ENCODE measurements at regions not wholly inside any gene's neighbourhood (a gene's known extent, or its start where the extent isn't known, plus 50 kb on each side); places are given as distances from the start of the nearest gene placed in this dataset.
"Not testable (repeated sequence)": the region's sequence is repeated elsewhere in the genome, so short reads cannot be mapped to it uniquely, and the experiment has no call there.

DNA sequence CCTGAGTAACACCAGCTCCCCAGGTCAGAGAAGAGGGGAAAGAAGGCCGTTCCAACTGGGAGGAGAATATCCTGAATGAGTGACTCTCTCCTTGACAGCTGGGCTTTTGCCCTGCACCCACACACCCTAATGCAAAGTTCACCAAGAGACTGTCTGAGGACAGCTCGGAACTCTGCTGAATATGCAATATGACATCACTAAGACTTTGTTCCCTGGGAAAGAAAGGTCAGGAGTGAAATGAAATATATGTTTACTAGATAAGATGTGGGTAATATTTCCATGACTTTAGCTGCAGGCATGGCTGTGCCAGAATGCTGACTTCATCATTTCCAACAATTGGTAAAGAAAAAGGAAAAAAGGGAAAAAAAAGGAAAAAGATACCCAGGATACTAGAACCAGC is 488.2 kb upstream of the RAB6C start:
- no peak for DNase-seq (ENCODE audit: low read depth)
- no peak for TF ChIP-seq CTCF (IDR thresholded peaks at IDR 0.05; ENCODE audit: insufficient read depth, low read depth, low read length, missing control alignments)
- no peak overlapping the region for H3K4me3 ChIP-seq (ENCODE audit: low read length)

DNA sequence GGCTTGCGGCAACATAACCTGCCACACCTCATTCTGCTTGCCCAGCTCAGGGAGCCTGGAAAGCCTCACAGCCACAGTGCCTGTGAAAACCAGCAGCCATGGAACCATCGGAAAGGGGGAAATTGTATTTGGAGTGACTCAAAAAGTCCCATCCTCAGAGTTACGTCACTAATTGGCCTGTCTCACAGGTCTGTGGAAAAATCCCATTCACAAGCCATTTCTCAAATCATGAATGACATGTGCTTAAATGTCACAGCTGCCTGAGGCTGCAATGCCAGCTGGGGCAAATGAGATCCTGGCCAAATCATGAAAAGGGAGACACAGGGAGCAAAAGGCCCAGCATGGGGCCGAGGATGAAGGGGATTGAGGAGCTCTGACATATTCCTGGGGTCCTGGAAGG is 486.9 kb upstream of the RAB6C start:
- DNase-seq (ENCODE audit: low read depth), result no peak
- no peak for TF ChIP-seq CTCF (IDR thresholded peaks at IDR 0.05; ENCODE audit: insufficient read depth, low read depth, low read length, missing control alignments)

DNA sequence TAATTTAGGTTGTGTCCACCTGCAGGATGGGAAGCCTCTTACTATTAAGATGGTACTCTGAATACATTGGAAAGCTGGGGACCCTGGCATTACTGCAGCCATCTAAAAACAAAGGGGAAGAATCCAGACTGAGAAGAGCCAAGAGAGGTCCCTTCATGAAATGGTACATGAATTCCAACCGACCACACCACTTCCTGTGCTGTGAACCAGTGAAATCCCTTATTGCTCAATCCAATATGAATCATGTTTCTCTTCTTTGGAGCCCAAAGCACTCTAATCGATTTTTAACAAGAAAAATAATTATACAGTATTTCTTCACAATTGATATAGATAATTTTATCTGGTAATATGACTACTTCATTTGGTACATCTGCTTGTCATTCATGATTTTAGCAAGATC is 479.7 kb upstream of the RAB6C start:
- TF ChIP-seq CTCF (IDR thresholded peaks at IDR 0.05; ENCODE audit: insufficient read depth, low read depth, low read length, missing control alignments), result no peak
- no peak overlapping the region for H3K4me3 ChIP-seq (ENCODE audit: low read length)
- DNase-seq (ENCODE audit: low read depth), result peak; percentile 9

More for the DNA sequence above, 486.9 kb upstream of the RAB6C start:
- no peak overlapping the region for H3K4me3 ChIP-seq (ENCODE audit: low read length)

DNA sequence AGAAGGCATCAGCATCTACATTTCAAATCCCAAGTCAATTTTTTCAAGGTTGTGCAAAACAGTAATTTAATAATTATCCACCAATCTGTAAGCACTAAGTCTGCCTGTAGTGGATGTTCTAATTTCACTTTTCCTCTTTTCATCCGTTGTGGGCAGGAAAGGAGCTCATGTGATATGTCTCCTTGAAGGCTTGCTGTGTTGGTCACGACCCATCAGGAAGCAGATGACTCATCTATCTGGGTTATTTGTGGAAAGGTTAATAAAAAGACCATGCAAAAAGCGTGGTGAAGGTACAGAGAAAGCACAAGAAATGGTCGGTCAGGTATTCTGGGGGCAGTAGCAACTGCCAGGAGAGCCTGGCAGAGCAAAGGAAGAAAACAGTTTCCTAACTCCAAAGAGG is 476.7 kb upstream of the RAB6C start:
- DNase-seq (ENCODE audit: low read depth), result no peak
- H3K4me3 ChIP-seq (ENCODE audit: low read length), result no peak overlapping the region
- no peak for TF ChIP-seq CTCF (IDR thresholded peaks at IDR 0.05; ENCODE audit: insufficient read depth, low read depth, low read length, missing control alignments)

DNA sequence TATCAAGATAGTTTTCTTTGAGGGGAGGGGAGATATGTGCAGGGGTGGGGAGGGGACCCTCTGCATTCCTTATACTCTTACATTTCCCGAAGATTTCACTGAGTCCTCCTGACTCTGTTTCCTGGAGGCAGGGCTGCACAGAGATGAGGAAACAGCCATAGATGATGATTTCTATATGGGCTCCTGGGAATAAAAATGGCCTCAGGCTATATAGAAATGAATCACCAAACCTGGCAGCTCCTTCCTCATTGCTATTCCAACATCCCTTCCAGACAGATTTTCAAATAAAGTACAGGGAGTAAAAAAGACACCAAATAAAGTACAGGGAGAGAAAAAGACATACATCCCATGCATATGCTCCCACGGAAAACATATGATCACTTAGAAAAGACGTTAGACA is 474.8 kb upstream of the RAB6C start:
- no peak overlapping the region for H3K4me3 ChIP-seq (ENCODE audit: low read length)
- DNase-seq (ENCODE audit: low read depth), result peak; percentile 11
- no peak for TF ChIP-seq CTCF (IDR thresholded peaks at IDR 0.05; ENCODE audit: insufficient read depth, low read depth, low read length, missing control alignments)

DNA sequence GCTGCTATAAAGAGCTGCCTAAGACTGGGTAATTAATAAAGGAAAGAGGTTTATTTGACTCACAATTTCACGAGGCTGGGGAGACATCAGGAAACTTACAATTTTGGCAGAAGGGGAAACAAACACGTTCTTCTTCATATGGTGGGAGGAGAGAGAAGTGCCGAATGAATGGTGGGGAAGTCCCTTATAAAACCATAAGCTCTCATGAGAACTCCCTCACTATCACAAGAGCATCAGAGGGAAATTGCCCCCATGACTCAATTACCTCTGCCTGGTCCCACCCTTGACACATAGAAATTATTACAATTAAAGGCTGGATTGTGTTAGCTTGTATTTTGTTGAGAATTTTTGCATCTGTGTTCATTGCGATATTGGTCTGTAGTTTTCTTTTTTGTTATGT is 460.5 kb upstream of the RAB6C start:
- no peak overlapping the region for H3K4me3 ChIP-seq (ENCODE audit: low read length)
- DNase-seq (ENCODE audit: low read depth), result no peak
- no peak for TF ChIP-seq CTCF (IDR thresholded peaks at IDR 0.05; ENCODE audit: insufficient read depth, low read depth, low read length, missing control alignments)

DNA sequence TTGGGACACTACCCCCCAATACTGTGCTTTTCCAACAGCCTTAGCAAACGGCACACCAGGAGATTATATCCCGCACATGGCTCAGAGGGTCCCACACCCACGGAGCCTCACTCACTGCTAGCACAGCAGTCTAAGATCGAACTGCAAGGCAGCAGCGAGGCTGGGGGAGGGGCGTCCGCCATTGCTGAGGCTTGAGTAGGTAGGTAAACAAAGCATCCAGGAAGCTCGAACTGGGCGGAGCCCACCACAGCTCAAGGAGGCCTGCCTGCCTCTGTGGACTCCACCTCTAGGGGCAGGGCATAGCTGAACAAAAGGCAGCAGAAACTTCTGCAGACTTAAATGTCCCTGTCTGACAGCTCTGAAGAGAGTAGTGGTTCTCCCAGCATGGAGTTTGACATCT is 447.3 kb upstream of the RAB6C start:
- not testable (repeated sequence) for H3K4me3 ChIP-seq (ENCODE audit: low read length); DNase-seq (ENCODE audit: low read depth)

DNA sequence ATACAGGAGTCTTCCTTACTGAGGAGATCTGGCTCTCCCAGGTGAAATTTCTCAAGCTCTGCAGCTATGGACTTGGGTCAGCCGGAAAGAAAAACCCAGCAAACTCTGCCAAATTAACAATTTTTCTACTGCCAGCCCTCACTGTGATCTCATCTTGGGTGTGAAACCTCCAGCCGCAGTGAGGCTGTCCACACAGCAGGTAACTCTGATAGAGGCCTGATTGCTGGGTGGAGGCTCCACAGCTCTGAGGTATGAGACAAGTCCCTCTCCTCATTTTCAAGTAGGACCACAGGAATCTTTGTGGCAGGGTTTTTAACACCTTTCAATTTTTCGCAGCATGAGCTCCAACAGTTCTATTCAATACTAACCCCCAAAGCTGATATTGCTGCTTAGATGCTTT is 430.6 kb upstream of the RAB6C start:
- TF ChIP-seq CTCF (IDR thresholded peaks at IDR 0.05; ENCODE audit: insufficient read depth, low read depth, low read length, missing control alignments), result no peak
- DNase-seq (ENCODE audit: low read depth), result no peak
- no peak overlapping the region for H3K4me3 ChIP-seq (ENCODE audit: low read length)

Data from epithelial cell of esophagus (primary cell).